GM12878 (cell line): ENCODE measurements at regions not wholly inside any gene's neighbourhood (a gene's known extent, or its start where the extent isn't known, plus 50 kb on each side); places are given as distances from the start of the nearest gene placed in this dataset.

Source experiments
- ATF7 ChIP-seq: fragments of 450-650 bp; IDR thresholded peaks from 2 replicates; pipeline ENCODE4 v1.6.1; 2016; ENCODE audit warnings: low read depth, mild to moderate bottlenecking
- CHD4 ChIP-seq: fragments of 200-600 bp; sonication (generic); IDR thresholded peaks from 2 replicates; pipeline ENCODE4 v1.6.1; 2016; ENCODE audit warnings: mild to moderate bottlenecking
- PBX3 ChIP-seq: IDR thresholded peaks from 2 replicates; pipeline ENCODE4 v1.6.1; 2011; ENCODE audit warnings: mild to moderate bottlenecking, low read depth, low read length, moderate library complexity; ENCODE audit not compliant: insufficient replicate concordance
- POLR2A ChIP-seq: IDR thresholded peaks from 2 replicates; pipeline ENCODE4 v1.6.1; 2011; ENCODE audit warnings: low read depth, mild to moderate bottlenecking, low read length
- RAD21 ChIP-seq: IDR thresholded peaks from 2 replicates; pipeline ENCODE4 v1.6.1; 2011; ENCODE audit warnings: mild to moderate bottlenecking, low read depth, low read length, moderate library complexity; ENCODE audit not compliant: insufficient read depth
- SMAD1 ChIP-seq: fragments of 450-650 bp; IDR thresholded peaks from 2 replicates; pipeline ENCODE4 v1.6.1; 2018; ENCODE audit warnings: mild to moderate bottlenecking, low read depth; ENCODE audit not compliant: partially characterized antibody
- SMC3 ChIP-seq: IDR thresholded peaks from 2 replicates; pipeline ENCODE4 v1.6.1; 2011; ENCODE audit warnings: low read length, improper control_type of control experiment, borderline replicate concordance
- TAF1 ChIP-seq: IDR thresholded peaks from 2 replicates; pipeline ENCODE4 v1.6.1; 2011; ENCODE audit warnings: mild to moderate bottlenecking, low read depth, low read length, borderline replicate concordance
- TF ChIP-seq, protein P1 (sequence below): fragments of 450-650 bp; IDR thresholded peaks from 2 replicates; pipeline ENCODE4 v1.6.1; 2018; ENCODE audit warnings: mild to moderate bottlenecking, low read depth, moderate library complexity; ENCODE audit not compliant: partially characterized antibody
- TF ChIP-seq, protein P2 (sequence below), 3 experiments: IDR thresholded peaks in 2 of 3; conservative IDR thresholded peaks in 1 of 3; 2 replicates each; pipeline ENCODE4 v1.5.1; 2011; ENCODE audit warnings: low read depth in 3 of 3, low read length in 3 of 3, mild to moderate bottlenecking in 3 of 3, control low read depth in 2 of 3, moderate library complexity in 2 of 3, inconsistent platforms in 1 of 3, mixed read lengths in 1 of 3; ENCODE audit not compliant: control insufficient read depth in 2 of 3, insufficient read depth in 1 of 3; ENCODE audit errors: extremely low read depth in 1 of 3

GRCh38 chr20:63106108-63106764 lies 99.5 kb upstream of the BHLHE23 start (continued):
- TF ChIP-seq PBX3 (no peak), SMC3 (no peak), SMAD1 (no peak), TAF1 (no peak), ATF7 (no peak), POLR2A (no peak), CHD4 (no peak), RAD21 (no peak)
- TF ChIP-seq, protein P1, sequence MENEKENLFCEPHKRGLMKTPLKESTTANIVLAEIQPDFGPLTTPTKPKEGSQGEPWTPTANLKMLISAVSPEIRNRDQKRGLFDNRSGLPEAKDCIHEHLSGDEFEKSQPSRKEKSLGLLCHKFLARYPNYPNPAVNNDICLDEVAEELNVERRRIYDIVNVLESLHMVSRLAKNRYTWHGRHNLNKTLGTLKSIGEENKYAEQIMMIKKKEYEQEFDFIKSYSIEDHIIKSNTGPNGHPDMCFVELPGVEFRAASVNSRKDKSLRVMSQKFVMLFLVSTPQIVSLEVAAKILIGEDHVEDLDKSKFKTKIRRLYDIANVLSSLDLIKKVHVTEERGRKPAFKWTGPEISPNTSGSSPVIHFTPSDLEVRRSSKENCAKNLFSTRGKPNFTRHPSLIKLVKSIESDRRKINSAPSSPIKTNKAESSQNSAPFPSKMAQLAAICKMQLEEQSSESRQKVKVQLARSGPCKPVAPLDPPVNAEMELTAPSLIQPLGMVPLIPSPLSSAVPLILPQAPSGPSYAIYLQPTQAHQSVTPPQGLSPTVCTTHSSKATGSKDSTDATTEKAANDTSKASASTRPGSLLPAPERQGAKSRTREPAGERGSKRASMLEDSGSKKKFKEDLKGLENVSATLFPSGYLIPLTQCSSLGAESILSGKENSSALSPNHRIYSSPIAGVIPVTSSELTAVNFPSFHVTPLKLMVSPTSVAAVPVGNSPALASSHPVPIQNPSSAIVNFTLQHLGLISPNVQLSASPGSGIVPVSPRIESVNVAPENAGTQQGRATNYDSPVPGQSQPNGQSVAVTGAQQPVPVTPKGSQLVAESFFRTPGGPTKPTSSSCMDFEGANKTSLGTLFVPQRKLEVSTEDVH, result no peak
- TF ChIP-seq, protein P2, sequence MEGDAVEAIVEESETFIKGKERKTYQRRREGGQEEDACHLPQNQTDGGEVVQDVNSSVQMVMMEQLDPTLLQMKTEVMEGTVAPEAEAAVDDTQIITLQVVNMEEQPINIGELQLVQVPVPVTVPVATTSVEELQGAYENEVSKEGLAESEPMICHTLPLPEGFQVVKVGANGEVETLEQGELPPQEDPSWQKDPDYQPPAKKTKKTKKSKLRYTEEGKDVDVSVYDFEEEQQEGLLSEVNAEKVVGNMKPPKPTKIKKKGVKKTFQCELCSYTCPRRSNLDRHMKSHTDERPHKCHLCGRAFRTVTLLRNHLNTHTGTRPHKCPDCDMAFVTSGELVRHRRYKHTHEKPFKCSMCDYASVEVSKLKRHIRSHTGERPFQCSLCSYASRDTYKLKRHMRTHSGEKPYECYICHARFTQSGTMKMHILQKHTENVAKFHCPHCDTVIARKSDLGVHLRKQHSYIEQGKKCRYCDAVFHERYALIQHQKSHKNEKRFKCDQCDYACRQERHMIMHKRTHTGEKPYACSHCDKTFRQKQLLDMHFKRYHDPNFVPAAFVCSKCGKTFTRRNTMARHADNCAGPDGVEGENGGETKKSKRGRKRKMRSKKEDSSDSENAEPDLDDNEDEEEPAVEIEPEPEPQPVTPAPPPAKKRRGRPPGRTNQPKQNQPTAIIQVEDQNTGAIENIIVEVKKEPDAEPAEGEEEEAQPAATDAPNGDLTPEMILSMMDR (IDR thresholded peaks at IDR 0.05 in 2 of 3, conservative IDR thresholded peaks at IDR 0.05 in 1 of 3; ENCODE audit: control insufficient read depth in 2 of 3, extremely low read depth in 1 of 3, insufficient read depth in 1 of 3, low read depth in 3 of 3, low read length in 3 of 3), result no peak
